ENCODE measurements at regions not wholly inside any gene's neighbourhood (a gene's known extent, or its start where the extent isn't known, plus 50 kb on each side); places are given as distances from the start of the nearest gene placed in this dataset.
"Not testable (repeated sequence)": the region's sequence is repeated elsewhere in the genome, so short reads cannot be mapped to it uniquely, and the experiment has no call there.

GRCh38 chr14:55861561-55861960 is 256.6 kb upstream of the PELI2 start:
- not testable (repeated sequence) for TF ChIP-seq EZH2 (IDR thresholded peaks at IDR 0.05; ENCODE audit: low read length, missing control alignments)
- TF ChIP-seq, protein P1, sequence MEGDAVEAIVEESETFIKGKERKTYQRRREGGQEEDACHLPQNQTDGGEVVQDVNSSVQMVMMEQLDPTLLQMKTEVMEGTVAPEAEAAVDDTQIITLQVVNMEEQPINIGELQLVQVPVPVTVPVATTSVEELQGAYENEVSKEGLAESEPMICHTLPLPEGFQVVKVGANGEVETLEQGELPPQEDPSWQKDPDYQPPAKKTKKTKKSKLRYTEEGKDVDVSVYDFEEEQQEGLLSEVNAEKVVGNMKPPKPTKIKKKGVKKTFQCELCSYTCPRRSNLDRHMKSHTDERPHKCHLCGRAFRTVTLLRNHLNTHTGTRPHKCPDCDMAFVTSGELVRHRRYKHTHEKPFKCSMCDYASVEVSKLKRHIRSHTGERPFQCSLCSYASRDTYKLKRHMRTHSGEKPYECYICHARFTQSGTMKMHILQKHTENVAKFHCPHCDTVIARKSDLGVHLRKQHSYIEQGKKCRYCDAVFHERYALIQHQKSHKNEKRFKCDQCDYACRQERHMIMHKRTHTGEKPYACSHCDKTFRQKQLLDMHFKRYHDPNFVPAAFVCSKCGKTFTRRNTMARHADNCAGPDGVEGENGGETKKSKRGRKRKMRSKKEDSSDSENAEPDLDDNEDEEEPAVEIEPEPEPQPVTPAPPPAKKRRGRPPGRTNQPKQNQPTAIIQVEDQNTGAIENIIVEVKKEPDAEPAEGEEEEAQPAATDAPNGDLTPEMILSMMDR (conservative IDR thresholded peaks at IDR 0.05 in 1 of 2, IDR thresholded peaks at IDR 0.05 in 1 of 2; ENCODE audit: low read depth in 1 of 2, low read length in 2 of 2) = not testable (repeated sequence)
